H9 (cell line): ENCODE measurements at regions not wholly inside any gene's neighbourhood (a gene's known extent, or its start where the extent isn't known, plus 50 kb on each side); places are given as distances from the start of the nearest gene placed in this dataset.

ENCODE experiments used
- DNase-seq: peaks from one replicate; pipeline ENCODE4 v3.0.0-alpha.2; 2017
- H2AFZ ChIP-seq: one replicate; pipeline ENCODE4 v1.6.1; 2013; ENCODE audit warnings: mild to moderate bottlenecking, low read length, control low read depth, moderate library complexity
- H2AK5ac ChIP-seq: 2 replicates; pipeline ENCODE4 v1.6.1; 2013; ENCODE audit warnings: low read length, control low read depth, mixed read lengths; ENCODE audit not compliant: insufficient read length
- H2BK120ac ChIP-seq: one replicate; pipeline ENCODE4 v1.6.1; 2013; ENCODE audit warnings: low read depth, mild to moderate bottlenecking, low read length, control low read depth, inconsistent platforms; ENCODE audit not compliant: poor library complexity, severe bottlenecking
- H2BK12ac ChIP-seq: 2 replicates; pipeline ENCODE4 v1.6.1; 2013; ENCODE audit warnings: low read length, control low read depth, mixed read lengths, low read depth; ENCODE audit not compliant: insufficient read length
- H2BK15ac ChIP-seq: 2 replicates; pipeline ENCODE4 v1.6.1; 2013; ENCODE audit warnings: low read depth, low read length, control low read depth
- H2BK20ac ChIP-seq: one replicate; pipeline ENCODE4 v1.6.1; 2013; ENCODE audit warnings: low read depth, mild to moderate bottlenecking, low read length, control low read depth, inconsistent platforms; ENCODE audit not compliant: poor library complexity, severe bottlenecking
- H2BK5ac ChIP-seq: 2 replicates; pipeline ENCODE4 v1.6.1; 2013; ENCODE audit warnings: low read length, control low read depth, mixed read lengths; ENCODE audit not compliant: insufficient read length
- H3K14ac ChIP-seq: 2 replicates; pipeline ENCODE4 v1.6.1; 2013; ENCODE audit warnings: low read length, control low read depth; ENCODE audit not compliant: insufficient read depth
- H3K18ac ChIP-seq: 2 replicates; pipeline ENCODE4 v1.6.1; 2013; ENCODE audit warnings: low read depth, mild to moderate bottlenecking, mixed read lengths, low read length, control low read depth; ENCODE audit not compliant: insufficient read length
- H3K23ac ChIP-seq: 2 replicates; pipeline ENCODE4 v1.6.1; 2013; ENCODE audit warnings: low read length, control low read depth, mixed read lengths, low read depth; ENCODE audit not compliant: insufficient read length
- H3K23me2 ChIP-seq: 2 replicates; pipeline ENCODE4 v1.6.1; 2013; ENCODE audit warnings: low read depth, mild to moderate bottlenecking, mixed read lengths, low read length, control low read depth; ENCODE audit not compliant: insufficient read length, poor library complexity, severe bottlenecking
- H3K27ac ChIP-seq: 2 replicates; pipeline ENCODE4 v1.5.1; 2013; ENCODE audit warnings: low read length, control low read depth, mixed read lengths, low read depth; ENCODE audit not compliant: insufficient read length
- H3K27me3 ChIP-seq: 2 replicates; pipeline ENCODE4 v1.6.1; 2013; ENCODE audit warnings: low read length, control low read depth, inconsistent platforms; ENCODE audit not compliant: insufficient read depth
- H3K4ac ChIP-seq: 2 replicates; pipeline ENCODE4 v1.6.1; 2013; ENCODE audit warnings: low read depth, mild to moderate bottlenecking, control low read depth, inconsistent platforms, low read length, moderate library complexity
- H3K4me1 ChIP-seq: 2 replicates; pipeline ENCODE4 v1.6.1; 2013; ENCODE audit warnings: low read length, control low read depth, inconsistent platforms; ENCODE audit not compliant: insufficient read depth
- H3K4me2 ChIP-seq: 2 replicates; pipeline ENCODE4 v1.6.1; 2013; ENCODE audit warnings: low read length, control low read depth, mixed read lengths; ENCODE audit not compliant: insufficient read length, insufficient read depth
- H3K56ac ChIP-seq: 2 replicates; pipeline ENCODE4 v1.6.1; 2013; ENCODE audit warnings: low read depth, mild to moderate bottlenecking, mixed read lengths, low read length, control low read depth; ENCODE audit not compliant: insufficient read length
- H3K79me1 ChIP-seq: 2 replicates; pipeline ENCODE4 v1.6.1; 2013; ENCODE audit warnings: low read depth, mild to moderate bottlenecking, moderate library complexity, low read length, control low read depth, inconsistent platforms; ENCODE audit not compliant: insufficient read depth, poor library complexity, severe bottlenecking
- H3K79me2 ChIP-seq: 2 replicates; pipeline ENCODE4 v1.6.1; 2013; ENCODE audit warnings: low read length, control low read depth, inconsistent platforms; ENCODE audit not compliant: insufficient read depth
- H3K9ac ChIP-seq: 2 replicates; pipeline ENCODE4 v1.6.1; 2013; ENCODE audit warnings: low read length, control low read depth, mixed read lengths; ENCODE audit not compliant: insufficient read length; ENCODE audit errors: extremely low read depth
- H3K9me3 ChIP-seq: one replicate; pipeline ENCODE4 v1.6.1; 2013; ENCODE audit warnings: low read depth, low read length, inconsistent platforms; ENCODE audit not compliant: control insufficient read depth
- H3T11ph ChIP-seq: one replicate; pipeline ENCODE4 v1.6.1; 2013; ENCODE audit warnings: mild to moderate bottlenecking, low read length, control low read depth, inconsistent platforms
- H4K20me1 ChIP-seq: one replicate; pipeline ENCODE4 v1.6.1; 2013; ENCODE audit not compliant: control insufficient read depth, insufficient read length, insufficient read depth
- H4K5ac ChIP-seq: 2 replicates; pipeline ENCODE4 v1.6.1; 2013; ENCODE audit warnings: low read depth, mild to moderate bottlenecking, mixed read lengths, low read length, control low read depth; ENCODE audit not compliant: insufficient read length
- H4K8ac ChIP-seq: replicated peaks from 2 replicates; pipeline ENCODE4 v1.6.1; 2013; ENCODE audit warnings: low read length, control low read depth, mixed read lengths, low read depth; ENCODE audit not compliant: insufficient read length
- H4K91ac ChIP-seq: 2 replicates; pipeline ENCODE4 v1.6.1; 2013; ENCODE audit warnings: low read depth, mild to moderate bottlenecking, moderate library complexity, mixed read lengths, low read length, control low read depth; ENCODE audit not compliant: insufficient read length
- H3K27ac Mint-ChIP-seq, 3 experiments: 2 replicates in 2 of 3; 3 replicates in 1 of 3; pipeline ENCODE4 v1.8.0; 2020 to 2021; ENCODE audit warnings: mixed read lengths in 3 of 3, mild to moderate bottlenecking in 1 of 3, moderate library complexity in 1 of 3
- H3K27me3 Mint-ChIP-seq: 2 replicates; pipeline ENCODE4 v1.8.0; 2021; ENCODE audit warnings: low read depth, mild to moderate bottlenecking, moderate library complexity, mixed read lengths
- H3K36me3 Mint-ChIP-seq, 3 experiments: 2 replicates in 2 of 3; 3 replicates in 1 of 3; pipeline ENCODE4 v1.8.0; 2020 to 2021; ENCODE audit warnings: low read depth in 3 of 3, mixed read lengths in 3 of 3; ENCODE audit not compliant: insufficient read depth in 1 of 3
- H3K4me1 Mint-ChIP-seq, 2 experiments: 2 replicates each; pipeline ENCODE4 v1.8.0; 2020; ENCODE audit warnings: mixed read lengths in 2 of 2
- H3K4me3 Mint-ChIP-seq, 2 experiments: 2 replicates in 1 of 2; 3 replicates in 1 of 2; pipeline ENCODE4 v1.8.0; 2020 to 2021; ENCODE audit warnings: mild to moderate bottlenecking in 2 of 2, mixed read lengths in 2 of 2, moderate library complexity in 1 of 2
- H3K9me3 Mint-ChIP-seq, 2 experiments: 2 replicates in 1 of 2; 3 replicates in 1 of 2; pipeline ENCODE4 v1.8.0; 2020; ENCODE audit warnings: mild to moderate bottlenecking in 2 of 2, mixed read lengths in 2 of 2, moderate library complexity in 1 of 2
- CTCF ChIP-seq: fragments of 200-600 bp; sonication (generic); conservative IDR thresholded peaks from 3 replicates; pipeline ENCODE4 v1.8.0; 2021; ENCODE audit warnings: antibody characterized with exemption, mild to moderate bottlenecking
- WGBS: extraction: QIAGEN DNeasy Blood & Tissue Kit; methylation state at CpG from one replicate; pipeline ENCODE4 v1.1.7; 2013; ENCODE audit warnings: missing lambda C conversion rate, low lambda C conversion rate, mixed read lengths; ENCODE audit not compliant: insufficient read length; ENCODE audit errors: extremely low coverage; 5-methylcytosine and 5-hydroxymethylcytosine counted together

GRCh38 chr22:49721211-49721763 is 106.4 kb downstream of the BRD1 start:
- no peak overlapping the region for H3K27ac Mint-ChIP-seq
- Histone ChIP-seq H2BK20ac (no peak overlapping the region), H3K23ac (no peak overlapping the region), H3K4me1 (no peaks in the 10 kb centered on the region), H4K8ac (no peak overlapping the region), H3K18ac (no peak overlapping the region), H4K20me1 (no peaks in the 10 kb centered on the region), H3K79me2 (no peaks in the 10 kb centered on the region), H2AK5ac (no peak overlapping the region), H4K5ac (no peak overlapping the region), H3T11ph (no peak overlapping the region), H3K4ac (no peak overlapping the region), H2BK12ac (no peak overlapping the region), H3K9ac (no peak overlapping the region), H3K14ac (no peak overlapping the region), H3K4me2 (no peak overlapping the region), H2BK5ac (no peak overlapping the region), H3K9me3 (no peaks in the 10 kb centered on the region), H3K56ac (no peak overlapping the region), H3K23me2 (no peaks in the 10 kb centered on the region), H4K91ac (no peak overlapping the region), H2BK120ac (no peak overlapping the region), H2AFZ (no peak overlapping the region), H3K79me1 (no peaks in the 10 kb centered on the region), H2BK15ac (no peak overlapping the region), H3K27ac (no peak overlapping the region), H3K27me3 (no peaks in the 10 kb centered on the region; the same call in 1 of the 2 replicates)
- peaks cover 23 to 33% of the 10 kb centered on the region in 2 experiments for H3K4me1 Mint-ChIP-seq
- WGBS = no CpG with 5 or more reads among the region's 15 CpGs
- H3K4me3 Mint-ChIP-seq = no peak overlapping the region
- peaks cover 0 to 4% (median 0%) of the 10 kb centered on the region in 3 experiments; a peak in 2 of 7 replicates for H3K36me3 Mint-ChIP-seq
- TF ChIP-seq CTCF = no peak
- H3K9me3 Mint-ChIP-seq = peaks cover 0 to 4% of the 10 kb centered on the region in 2 experiments; a peak in 2 of 5 replicates
- peaks cover 72% of the 10 kb centered on the region for H3K27me3 Mint-ChIP-seq
- DNase-seq = no peak
